HCT116 (cell line): ENCODE measurements at regions not wholly inside any gene's neighbourhood (a gene's known extent, or its start where the extent isn't known, plus 50 kb on each side); places are given as distances from the start of the nearest gene placed in this dataset.

ENCODE experiments used
- CBX3 ChIP-seq: IDR thresholded peaks from 2 replicates; pipeline ENCODE4 v1.6.1; 2012; ENCODE audit warnings: low read depth
- CEBPB ChIP-seq: IDR thresholded peaks from 2 replicates; pipeline ENCODE4 v1.6.1; 2012; ENCODE audit warnings: low read depth
- EGR1 ChIP-seq: IDR thresholded peaks from 2 replicates; pipeline ENCODE4 v1.6.1; 2012; ENCODE audit warnings: low read depth
- EZH2 ChIP-seq: fragments of 200-600 bp; sonication (generic); IDR thresholded peaks from 2 replicates; pipeline ENCODE4 v1.6.1; 2017; ENCODE audit warnings: antibody characterized with exemption, mixed run types
- EZH2phosphoT487 ChIP-seq: fragments of 200-600 bp; IDR thresholded peaks from 2 replicates; pipeline ENCODE4 v1.6.1; 2018; ENCODE audit warnings: antibody characterized with exemption, borderline replicate concordance
- TF ChIP-seq, protein P1 (sequence below): IDR thresholded peaks from 2 replicates; pipeline ENCODE4 v1.6.1; 2011; ENCODE audit warnings: mild to moderate bottlenecking, low read length, moderate library complexity; ENCODE audit not compliant: insufficient replicate concordance; ENCODE audit errors: extremely low read depth
- TF ChIP-seq, protein P2 (sequence below): IDR thresholded peaks from 2 replicates; pipeline ENCODE4 v1.6.1; 2012; ENCODE audit warnings: low read depth

DNA sequence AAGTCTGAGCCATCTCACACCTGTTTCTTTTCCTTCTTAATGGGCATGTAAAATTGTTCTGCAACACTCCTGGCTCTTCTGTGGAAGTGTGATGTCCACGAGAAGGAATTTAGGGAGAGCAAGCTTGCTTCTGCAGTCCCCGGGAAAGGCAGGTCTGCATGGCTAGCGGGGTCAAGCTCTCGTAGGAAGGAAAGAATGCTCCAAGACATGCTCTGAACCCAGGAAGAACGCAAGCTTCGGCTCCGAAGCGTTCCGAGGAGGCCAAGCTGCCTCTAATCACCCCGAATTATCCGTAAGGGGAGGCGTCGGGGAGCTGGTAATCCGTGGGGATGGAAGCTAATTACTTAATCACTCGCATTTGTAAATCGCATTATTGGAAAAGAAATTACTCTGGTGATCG, 177.7 kb downstream of the CRLF2 start (continued):
- TF ChIP-seq, protein P1, sequence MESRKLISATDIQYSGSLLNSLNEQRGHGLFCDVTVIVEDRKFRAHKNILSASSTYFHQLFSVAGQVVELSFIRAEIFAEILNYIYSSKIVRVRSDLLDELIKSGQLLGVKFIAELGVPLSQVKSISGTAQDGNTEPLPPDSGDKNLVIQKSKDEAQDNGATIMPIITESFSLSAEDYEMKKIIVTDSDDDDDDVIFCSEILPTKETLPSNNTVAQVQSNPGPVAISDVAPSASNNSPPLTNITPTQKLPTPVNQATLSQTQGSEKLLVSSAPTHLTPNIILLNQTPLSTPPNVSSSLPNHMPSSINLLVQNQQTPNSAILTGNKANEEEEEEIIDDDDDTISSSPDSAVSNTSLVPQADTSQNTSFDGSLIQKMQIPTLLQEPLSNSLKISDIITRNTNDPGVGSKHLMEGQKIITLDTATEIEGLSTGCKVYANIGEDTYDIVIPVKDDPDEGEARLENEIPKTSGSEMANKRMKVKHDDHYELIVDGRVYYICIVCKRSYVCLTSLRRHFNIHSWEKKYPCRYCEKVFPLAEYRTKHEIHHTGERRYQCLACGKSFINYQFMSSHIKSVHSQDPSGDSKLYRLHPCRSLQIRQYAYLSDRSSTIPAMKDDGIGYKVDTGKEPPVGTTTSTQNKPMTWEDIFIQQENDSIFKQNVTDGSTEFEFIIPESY = no peak
- TF ChIP-seq, protein P2, sequence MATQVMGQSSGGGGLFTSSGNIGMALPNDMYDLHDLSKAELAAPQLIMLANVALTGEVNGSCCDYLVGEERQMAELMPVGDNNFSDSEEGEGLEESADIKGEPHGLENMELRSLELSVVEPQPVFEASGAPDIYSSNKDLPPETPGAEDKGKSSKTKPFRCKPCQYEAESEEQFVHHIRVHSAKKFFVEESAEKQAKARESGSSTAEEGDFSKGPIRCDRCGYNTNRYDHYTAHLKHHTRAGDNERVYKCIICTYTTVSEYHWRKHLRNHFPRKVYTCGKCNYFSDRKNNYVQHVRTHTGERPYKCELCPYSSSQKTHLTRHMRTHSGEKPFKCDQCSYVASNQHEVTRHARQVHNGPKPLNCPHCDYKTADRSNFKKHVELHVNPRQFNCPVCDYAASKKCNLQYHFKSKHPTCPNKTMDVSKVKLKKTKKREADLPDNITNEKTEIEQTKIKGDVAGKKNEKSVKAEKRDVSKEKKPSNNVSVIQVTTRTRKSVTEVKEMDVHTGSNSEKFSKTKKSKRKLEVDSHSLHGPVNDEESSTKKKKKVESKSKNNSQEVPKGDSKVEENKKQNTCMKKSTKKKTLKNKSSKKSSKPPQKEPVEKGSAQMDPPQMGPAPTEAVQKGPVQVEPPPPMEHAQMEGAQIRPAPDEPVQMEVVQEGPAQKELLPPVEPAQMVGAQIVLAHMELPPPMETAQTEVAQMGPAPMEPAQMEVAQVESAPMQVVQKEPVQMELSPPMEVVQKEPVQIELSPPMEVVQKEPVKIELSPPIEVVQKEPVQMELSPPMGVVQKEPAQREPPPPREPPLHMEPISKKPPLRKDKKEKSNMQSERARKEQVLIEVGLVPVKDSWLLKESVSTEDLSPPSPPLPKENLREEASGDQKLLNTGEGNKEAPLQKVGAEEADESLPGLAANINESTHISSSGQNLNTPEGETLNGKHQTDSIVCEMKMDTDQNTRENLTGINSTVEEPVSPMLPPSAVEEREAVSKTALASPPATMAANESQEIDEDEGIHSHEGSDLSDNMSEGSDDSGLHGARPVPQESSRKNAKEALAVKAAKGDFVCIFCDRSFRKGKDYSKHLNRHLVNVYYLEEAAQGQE = no peak
- no peak for TF ChIP-seq CEBPB
- no peak for TF ChIP-seq EZH2
- no peak for TF ChIP-seq EGR1
- TF ChIP-seq CBX3 = no peak
- TF ChIP-seq EZH2phosphoT487 = no peak
